CD4-positive, alpha-beta T cell treated with Interleukin-6 for 4 hours (primary cell): ENCODE measurements at regions not wholly inside any gene's neighbourhood (a gene's known extent, or its start where the extent isn't known, plus 50 kb on each side); places are given as distances from the start of the nearest gene placed in this dataset.
"Not testable (repeated sequence)": the region's sequence is repeated elsewhere in the genome, so short reads cannot be mapped to it uniquely, and the experiment has no call there.

ENCODE experiments used
- DNase-seq: peaks from one replicate; pipeline ENCODE4 v3.0.0-alpha.2; 2020; ENCODE audit warnings: mixed read lengths

DNA sequence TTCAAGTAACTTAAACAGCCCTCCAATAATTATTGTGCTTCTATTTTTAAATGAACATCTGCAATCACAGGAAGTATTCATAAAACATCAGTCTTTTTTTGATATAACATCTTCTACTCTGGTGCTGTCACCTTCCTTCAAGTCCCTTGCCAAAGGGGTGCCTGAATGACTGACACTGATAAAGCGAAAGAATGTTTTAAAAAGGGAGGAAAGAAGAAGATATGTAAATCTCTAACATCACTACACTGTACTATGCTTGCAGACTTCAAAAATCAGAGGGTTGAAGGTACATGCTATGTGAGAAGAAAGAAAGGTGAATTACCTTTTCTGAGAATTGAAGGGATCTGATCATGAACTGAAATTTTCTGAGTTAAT lies 253.7 kb downstream of the ZPLD1 start:
- DNase-seq: no peak

GRCh38 chr3:102691507-102691906 lies 256.7 kb downstream of the ZPLD1 start:
- DNase-seq: no peak

DNA sequence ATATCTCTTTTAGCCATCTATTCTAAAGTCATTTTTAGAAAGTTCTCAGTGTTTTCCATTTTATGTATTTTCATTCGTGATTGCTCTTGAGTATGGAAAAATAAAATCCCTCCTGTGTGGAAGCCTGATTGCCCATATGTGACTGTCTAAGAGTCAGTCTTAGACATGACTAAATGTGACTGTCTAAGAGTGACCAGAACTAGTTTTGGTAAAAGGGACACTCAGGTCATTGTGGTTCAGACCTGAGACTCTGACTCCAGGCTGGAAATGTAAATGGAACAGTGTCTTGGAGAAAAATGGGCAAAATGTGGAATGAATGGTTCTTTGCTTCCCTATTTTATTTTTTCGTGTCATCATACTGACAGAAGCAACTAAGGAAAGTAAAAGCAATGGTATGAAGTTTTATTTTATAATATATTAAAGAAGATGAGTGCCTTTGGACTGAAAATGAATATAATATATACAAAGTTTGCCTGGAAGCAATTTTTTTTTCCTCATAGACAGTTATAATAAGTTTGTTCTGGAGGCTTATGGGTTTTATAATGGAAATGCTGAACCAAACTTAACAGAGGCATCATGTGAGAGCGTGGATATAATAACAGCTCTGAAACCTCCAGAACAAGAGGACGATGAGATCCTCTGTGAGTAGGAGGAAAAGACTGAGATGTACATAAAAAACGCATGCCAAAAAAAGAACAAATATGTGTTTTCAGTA lies 264.4 kb downstream of the ZPLD1 start:
- no peak for DNase-seq

- DNase-seq: no peak
Observed at GRCh38 chr3:102699819-102700140, 265.0 kb downstream of the ZPLD1 start.

GRCh38 chr3:102712896-102713295 lies 278.1 kb downstream of the ZPLD1 start:
- DNase-seq: no peak

DNA sequence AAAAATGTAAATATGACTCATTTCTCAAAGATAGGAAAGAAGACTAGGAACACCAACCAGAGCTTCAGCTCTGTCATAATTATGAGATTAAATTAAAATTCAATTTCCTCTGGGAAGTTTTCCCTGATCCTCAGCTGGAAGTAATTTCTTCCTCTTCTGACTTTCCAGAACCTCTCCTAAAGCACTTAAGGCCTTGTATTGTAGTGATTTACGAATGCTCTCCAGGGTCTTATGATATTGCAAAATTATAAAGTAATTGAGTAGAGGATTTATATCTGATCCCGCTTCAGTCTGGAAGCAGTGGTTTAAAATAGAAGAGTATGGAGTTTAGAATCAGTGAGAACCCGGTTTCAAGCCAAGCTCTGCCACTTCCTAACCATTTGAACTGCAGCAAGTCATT lies 279.8 kb downstream of the ZPLD1 start:
- DNase-seq: no peak

DNA sequence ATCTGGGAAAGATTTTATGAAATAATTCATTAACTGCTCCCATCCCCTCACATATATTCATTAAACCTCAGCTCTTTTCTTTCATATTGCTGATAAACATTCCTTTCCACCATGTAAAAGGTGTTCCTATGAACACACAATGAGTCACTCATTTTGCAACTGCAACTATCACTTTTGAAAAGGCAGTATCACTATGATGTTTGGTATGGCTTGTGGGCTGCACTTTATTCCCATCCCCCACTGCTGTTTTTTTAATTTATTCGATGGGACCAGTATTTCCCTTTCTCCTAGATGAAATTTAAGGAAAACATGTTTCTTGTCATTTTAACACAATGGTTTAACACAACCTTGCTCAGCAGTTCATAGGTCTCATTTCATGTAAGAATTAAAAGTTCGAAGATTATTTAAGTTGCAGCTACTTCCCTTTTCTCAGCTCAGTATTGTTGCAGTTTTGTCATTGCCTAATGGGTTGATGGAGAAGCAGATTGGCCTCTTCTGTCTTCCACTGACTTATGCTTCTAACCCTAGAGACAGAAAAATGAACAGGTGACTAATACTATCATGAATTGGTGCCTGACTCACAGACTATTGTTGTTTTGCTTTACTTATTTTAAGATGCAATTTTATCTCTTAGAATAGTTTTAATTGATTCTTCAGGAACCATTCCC lies 280.3 kb downstream of the ZPLD1 start:
- DNase-seq: no peak

GRCh38 chr3:102718651-102719050 lies 283.8 kb downstream of the ZPLD1 start:
- no peak for DNase-seq

DNA sequence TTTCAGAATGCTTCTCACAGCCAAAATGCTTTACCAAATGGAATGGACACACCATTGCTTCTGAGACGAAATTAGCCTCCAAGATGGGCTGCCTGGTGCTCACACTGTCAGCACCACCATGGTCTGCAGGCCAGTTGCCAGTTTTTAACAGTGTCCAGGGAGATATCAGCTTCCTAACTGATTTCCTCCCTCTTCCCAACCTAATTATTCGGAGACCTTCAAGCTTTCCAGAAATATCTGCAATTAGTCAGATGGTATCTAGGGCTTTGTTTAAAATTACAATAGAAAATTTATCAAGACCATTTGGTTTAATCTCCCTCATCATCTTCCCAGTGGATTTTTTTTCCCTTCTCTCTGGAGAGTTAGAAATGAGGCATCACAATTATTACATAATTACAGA lies 287.5 kb downstream of the ZPLD1 start:
- no peak for DNase-seq

GRCh38 chr3:102727340-102727739 lies 292.5 kb downstream of the ZPLD1 start:
- DNase-seq: no peak

DNA sequence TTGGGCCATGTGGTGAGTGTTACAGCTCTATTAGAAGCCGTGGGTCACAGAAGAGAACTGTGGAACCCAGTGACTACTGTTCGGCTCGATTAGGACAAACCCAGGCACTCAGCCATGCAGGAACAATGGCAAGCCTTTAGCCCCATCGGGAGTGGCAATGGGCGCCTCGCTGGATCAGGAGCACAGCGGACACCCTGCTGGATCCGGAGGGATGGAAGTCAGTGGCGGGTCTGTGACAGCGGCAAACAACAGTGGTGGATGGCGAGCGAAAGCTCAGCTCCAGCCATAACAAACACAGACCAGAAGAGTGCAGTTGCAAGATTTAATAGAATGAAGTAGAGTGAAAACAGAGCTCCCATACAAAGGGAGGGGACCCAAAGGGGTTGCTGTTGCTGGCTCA lies 297.8 kb downstream of the ZPLD1 start:
- DNase-seq: not testable (repeated sequence)

GRCh38 chr3:102733791-102734563 lies 299.2 kb downstream of the ZPLD1 start:
- no peak for DNase-seq

GRCh38 chr3:102735311-102735710 lies 300.5 kb downstream of the ZPLD1 start:
- DNase-seq: no peak

GRCh38 chr3:102736288-102736974 lies 301.6 kb downstream of the ZPLD1 start:
- no peak for DNase-seq

DNA sequence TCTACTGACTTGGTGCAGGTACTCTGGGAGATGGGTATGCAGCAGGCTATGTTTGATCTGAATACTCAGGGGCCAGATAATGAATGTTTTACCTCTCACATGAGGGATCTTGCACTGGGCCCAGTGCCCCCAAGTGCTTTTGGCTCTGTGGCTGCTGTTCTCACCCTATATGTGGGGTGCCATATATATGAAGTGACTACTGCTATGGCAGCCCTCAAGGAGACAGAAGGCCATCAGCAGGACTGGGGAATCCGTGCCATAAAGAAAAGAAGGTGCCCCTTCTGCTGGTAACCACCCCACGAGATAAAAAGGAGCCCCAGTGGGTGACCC lies 302.1 kb downstream of the ZPLD1 start:
- DNase-seq: no peak

- DNase-seq: no peak
Observed at GRCh38 chr3:102737353-102737752, 302.5 kb downstream of the ZPLD1 start.

DNA sequence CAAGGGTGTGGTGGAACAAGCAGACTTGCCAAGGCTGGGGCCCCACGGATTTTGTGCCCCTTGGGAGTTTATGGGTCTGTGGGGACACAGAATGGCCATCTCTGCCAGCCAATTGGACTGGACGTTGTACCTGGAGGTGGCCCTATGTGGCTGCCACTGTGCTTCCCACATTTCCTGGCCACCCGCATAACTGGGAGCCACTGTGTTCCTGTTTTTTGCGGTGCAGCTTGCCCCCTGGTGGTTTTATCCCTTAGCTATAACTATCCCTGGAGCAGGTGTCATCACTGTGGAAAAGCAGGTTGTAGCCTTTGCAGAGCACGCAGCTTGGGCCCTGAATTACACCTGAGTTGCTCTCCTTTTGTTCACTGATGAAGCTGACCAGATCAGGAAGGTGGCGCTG lies 306.3 kb downstream of the ZPLD1 start:
- no peak for DNase-seq

- DNase-seq: no peak
Observed at GRCh38 chr3:102741694-102742093, 306.9 kb downstream of the ZPLD1 start.

DNA sequence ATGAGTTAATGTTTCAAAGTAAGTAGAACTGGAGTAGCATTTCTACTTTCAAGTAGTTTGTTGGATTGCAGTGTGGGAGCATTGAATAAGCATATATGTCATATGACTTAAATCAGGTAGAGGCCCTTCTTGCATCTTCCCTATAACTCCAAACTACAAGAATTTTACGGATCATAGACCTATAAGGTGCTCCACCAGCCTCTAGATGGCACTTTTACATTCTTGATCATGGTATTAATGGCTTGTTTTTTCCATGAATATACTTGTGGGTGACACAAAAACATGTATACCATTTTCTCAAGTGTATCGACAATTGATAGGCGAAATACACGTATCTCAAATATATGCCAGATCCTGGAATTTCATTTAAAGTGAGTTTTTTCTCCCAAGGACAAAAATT lies 311.1 kb downstream of the ZPLD1 start:
- DNase-seq: no peak

GRCh38 chr3:102747611-102748010 lies 312.8 kb downstream of the ZPLD1 start:
- no peak for DNase-seq

DNA sequence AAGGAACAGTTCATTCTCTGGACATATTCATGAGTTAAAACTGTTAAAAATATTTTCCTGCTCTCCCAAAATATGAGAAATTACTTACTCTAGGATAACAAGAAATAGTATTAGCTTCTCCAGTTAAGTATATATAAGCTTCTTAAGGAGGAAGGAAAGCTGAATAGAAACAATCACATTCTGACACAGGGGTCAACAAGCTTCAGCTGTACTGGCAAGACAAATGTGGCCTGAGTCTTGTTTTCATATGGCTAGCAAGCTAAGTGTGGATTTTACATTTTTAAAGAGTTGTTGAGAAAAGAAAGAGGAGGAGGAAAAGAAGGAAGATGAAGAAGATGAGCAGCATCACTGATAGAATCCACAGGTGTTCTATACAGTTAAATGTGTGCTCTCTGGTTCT lies 313.8 kb downstream of the ZPLD1 start:
- DNase-seq: no peak

DNA sequence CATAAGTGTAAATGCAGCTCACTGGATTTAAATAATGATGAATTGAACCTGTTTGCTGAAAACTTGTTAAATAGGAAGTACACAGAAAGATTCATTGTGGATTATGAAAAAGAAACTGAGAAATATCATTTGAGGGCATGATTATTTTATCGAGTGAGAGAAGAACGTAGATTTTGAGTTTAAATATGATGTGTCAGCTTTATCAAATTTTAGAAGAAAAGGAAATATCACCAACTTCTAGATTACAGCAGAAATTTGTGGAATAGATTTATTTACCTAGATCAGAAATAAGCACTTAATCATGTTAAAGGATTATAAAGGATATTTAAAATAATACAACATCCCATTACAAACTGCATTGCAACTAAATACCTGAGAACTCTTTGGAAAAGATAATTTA lies 315.5 kb downstream of the ZPLD1 start:
- no peak for DNase-seq

DNA sequence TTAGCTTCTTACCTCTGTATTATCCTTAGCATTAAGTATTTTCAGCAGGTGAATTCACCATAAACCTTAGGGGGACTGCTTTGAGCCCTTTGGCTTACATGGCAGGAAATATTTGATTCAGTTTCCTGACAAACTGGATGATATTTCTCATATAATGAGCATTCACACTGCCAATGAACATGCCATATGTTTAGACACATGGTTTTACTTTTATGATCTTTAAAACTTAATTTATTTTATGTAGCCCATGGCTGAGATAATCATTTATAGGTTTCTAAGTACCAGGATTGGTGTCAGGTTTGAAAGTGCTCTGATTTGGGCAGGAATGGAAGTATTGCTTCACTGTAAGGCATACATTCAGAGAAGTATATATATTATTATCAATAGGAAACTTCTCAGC lies 319.1 kb downstream of the ZPLD1 start:
- no peak for DNase-seq

GRCh38 chr3:102756706-102757105 lies 321.9 kb downstream of the ZPLD1 start:
- DNase-seq: no peak
